Progenitor cell of endocrine pancreas (in vitro differentiated cells): ENCODE measurements at regions not wholly inside any gene's neighbourhood (a gene's known extent, or its start where the extent isn't known, plus 50 kb on each side); places are given as distances from the start of the nearest gene placed in this dataset.

Experiments used
- DNase-seq: peaks from one replicate; pipeline ENCODE4 v3.0.0; 2021; ENCODE audit warnings: low spot score; ENCODE audit not compliant: unreplicated experiment
- H3K27ac Mint-ChIP-seq: 2 replicates; pipeline ENCODE4 v1.8.0; 2021; ENCODE audit warnings: mild to moderate bottlenecking, moderate library complexity, mixed read lengths
- H3K27me3 Mint-ChIP-seq: 2 replicates; pipeline ENCODE4 v1.8.0; 2021; ENCODE audit warnings: mixed read lengths
- H3K36me3 Mint-ChIP-seq: 2 replicates; pipeline ENCODE4 v1.8.0; 2022; ENCODE audit warnings: mixed read lengths; ENCODE audit not compliant: insufficient read depth
- H3K4me1 Mint-ChIP-seq: 2 replicates; pipeline ENCODE4 v1.8.0; 2021; ENCODE audit warnings: low read depth, mixed read lengths
- H3K4me3 Mint-ChIP-seq: 2 replicates; pipeline ENCODE4 v1.8.0; 2021; ENCODE audit warnings: low read depth, mild to moderate bottlenecking, moderate library complexity, mixed read lengths
- H3K9me3 Mint-ChIP-seq: 2 replicates; pipeline ENCODE4 v1.8.0; 2021; ENCODE audit warnings: low read depth, mixed read lengths
- TF ChIP-seq, protein P1 (sequence below): fragments of 200-600 bp; sonication (generic); IDR thresholded peaks from one replicate; pipeline ENCODE4 v1.5.0; 2021; ENCODE audit warnings: antibody characterized with exemption, mild to moderate bottlenecking; ENCODE audit not compliant: unreplicated experiment

DNA sequence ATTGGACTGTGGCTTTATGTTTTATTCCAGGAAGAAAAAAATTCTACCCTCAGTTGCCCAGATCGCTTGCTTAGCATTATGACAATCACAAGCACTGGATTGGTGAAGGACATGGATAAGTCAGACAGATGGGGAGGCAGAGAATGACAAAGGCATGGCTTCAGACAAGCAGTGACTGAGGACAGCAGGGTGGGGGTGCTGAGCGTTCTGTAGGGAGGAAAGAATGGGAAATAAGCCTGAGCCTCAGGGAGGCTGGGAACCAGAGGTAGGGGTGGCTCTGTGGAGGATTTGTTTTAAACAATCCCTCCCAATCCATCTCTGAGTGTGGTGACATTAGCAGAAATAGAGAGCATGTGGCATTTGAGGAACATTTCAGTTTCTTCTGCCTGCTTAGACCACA is 896.9 kb downstream of the CCSER2 start:
- TF ChIP-seq, protein P1, sequence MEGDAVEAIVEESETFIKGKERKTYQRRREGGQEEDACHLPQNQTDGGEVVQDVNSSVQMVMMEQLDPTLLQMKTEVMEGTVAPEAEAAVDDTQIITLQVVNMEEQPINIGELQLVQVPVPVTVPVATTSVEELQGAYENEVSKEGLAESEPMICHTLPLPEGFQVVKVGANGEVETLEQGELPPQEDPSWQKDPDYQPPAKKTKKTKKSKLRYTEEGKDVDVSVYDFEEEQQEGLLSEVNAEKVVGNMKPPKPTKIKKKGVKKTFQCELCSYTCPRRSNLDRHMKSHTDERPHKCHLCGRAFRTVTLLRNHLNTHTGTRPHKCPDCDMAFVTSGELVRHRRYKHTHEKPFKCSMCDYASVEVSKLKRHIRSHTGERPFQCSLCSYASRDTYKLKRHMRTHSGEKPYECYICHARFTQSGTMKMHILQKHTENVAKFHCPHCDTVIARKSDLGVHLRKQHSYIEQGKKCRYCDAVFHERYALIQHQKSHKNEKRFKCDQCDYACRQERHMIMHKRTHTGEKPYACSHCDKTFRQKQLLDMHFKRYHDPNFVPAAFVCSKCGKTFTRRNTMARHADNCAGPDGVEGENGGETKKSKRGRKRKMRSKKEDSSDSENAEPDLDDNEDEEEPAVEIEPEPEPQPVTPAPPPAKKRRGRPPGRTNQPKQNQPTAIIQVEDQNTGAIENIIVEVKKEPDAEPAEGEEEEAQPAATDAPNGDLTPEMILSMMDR: no peak
- H3K27me3 Mint-ChIP-seq: peaks cover 12% of the 10 kb centered on the region
- peaks cover 10% of the 10 kb centered on the region for H3K4me1 Mint-ChIP-seq
- H3K9me3 Mint-ChIP-seq: peaks cover 7% of the 10 kb centered on the region
- no peak overlapping the region for H3K4me3 Mint-ChIP-seq
- H3K27ac Mint-ChIP-seq: no peak overlapping the region
- no peaks in the 10 kb centered on the region for H3K36me3 Mint-ChIP-seq
- no peak for DNase-seq

DNA sequence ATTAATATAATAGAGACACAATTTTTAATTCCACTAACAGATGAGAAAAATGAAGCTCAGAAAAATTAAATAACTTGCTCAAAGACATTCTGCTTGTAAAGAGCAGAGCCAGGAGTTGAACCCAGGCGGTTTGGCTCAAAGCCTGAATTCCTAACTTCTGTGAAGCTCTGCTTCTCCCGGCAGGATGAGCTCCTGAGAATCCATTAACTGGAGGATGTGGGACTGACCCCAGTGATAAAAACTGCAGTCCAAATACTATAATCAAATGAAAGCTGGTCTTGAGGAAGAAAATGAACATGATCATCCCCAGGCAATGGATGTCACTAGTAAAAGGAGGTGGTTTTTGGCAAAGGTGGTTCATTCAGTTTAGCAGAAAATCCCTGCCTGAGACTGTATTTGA is 898.2 kb downstream of the CCSER2 start:
- TF ChIP-seq, protein P1: no peak
- no peaks in the 10 kb centered on the region for H3K36me3 Mint-ChIP-seq
- peaks cover 10% of the 10 kb centered on the region for H3K4me1 Mint-ChIP-seq
- no peak for DNase-seq
- peaks cover 12% of the 10 kb centered on the region for H3K27me3 Mint-ChIP-seq
- H3K9me3 Mint-ChIP-seq: no peaks in the 10 kb centered on the region
- H3K4me3 Mint-ChIP-seq: no peak overlapping the region
- H3K27ac Mint-ChIP-seq: no peak overlapping the region

DNA sequence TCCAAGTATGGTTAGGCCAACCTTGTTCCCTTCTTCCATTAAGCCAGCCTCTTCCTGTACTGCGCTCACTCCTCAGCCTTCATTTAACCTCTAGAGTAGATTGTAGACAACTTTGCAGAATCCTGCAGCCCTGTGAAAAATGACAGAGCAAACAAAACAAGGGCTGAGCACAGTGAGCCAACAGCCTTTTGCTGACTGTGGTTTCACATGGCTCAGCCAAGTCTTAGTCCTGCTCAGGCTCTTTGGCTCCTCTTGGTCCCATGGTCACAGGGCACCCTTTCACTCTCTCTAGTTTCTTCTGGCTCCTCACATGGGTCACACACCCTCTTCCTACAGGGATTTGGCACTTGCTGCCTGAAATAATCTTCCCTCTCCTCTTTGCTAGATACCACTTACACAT is 900.3 kb downstream of the CCSER2 start:
- TF ChIP-seq, protein P1: no peak
- peaks cover 7% of the 10 kb centered on the region for H3K27me3 Mint-ChIP-seq
- no peak for DNase-seq
- H3K4me1 Mint-ChIP-seq: peaks cover 7% of the 10 kb centered on the region
- no peak overlapping the region for H3K4me3 Mint-ChIP-seq
- no peaks in the 10 kb centered on the region for H3K9me3 Mint-ChIP-seq
- H3K27ac Mint-ChIP-seq: no peak overlapping the region
- H3K36me3 Mint-ChIP-seq: no peaks in the 10 kb centered on the region

DNA sequence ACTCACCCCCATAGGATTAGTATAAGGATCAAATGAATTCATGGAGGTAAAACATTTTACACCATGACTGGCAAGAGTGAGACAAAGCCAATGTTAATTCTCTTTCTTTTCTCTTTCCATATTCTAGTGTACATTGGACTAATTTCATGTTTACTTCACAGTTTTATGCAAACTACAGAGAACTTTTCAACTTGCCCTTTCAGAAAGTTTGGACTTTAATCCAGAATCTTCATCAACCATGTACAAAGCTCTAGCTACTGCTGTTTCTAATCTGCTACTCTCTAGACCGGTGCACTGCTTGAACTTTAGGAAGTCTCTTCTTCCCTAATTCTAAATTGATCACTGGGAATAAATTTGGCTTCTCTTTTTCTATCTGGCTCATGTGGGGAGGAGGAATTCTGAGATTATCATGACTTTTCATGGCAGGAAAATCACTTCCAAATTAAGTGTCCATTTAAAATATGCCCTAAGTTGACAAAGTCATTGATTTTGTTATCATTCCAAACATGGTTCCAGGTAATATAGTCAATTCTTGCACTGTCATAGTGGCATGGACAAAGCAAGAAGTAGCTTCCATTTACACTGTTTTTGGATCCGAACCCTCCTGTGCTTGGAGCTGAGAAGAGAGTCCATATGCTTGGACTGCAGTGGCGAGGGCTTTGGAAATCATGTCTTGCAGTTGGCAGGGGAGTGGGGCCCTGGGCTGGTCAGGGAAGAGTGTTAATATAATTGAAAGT is 903.3 kb downstream of the CCSER2 start:
- H3K27ac Mint-ChIP-seq: no peak overlapping the region
- no peaks in the 10 kb centered on the region for H3K36me3 Mint-ChIP-seq
- TF ChIP-seq, protein P1: no peak
- peaks cover 7% of the 10 kb centered on the region for H3K4me1 Mint-ChIP-seq
- H3K4me3 Mint-ChIP-seq: no peak overlapping the region
- no peak for DNase-seq
- no peaks in the 10 kb centered on the region for H3K9me3 Mint-ChIP-seq
- H3K27me3 Mint-ChIP-seq: peaks cover 4% of the 10 kb centered on the region

DNA sequence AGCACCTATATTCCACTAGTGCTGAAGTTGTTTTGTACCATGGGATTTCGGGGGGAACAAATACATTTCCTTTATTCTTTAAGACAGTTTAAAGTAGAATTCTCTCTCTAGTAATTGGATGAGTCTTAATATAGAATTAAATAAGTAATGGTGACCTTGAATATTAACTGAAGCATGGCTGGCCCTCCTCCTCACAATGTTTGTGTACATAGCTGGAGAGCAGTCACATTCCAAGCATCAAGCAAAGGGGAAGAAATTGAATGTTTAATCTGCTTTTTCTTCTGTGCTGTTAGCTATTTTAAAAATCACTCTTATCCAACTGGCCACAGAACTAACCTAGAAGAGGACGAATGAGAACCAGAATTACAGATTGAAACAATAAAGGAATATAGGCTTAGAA is 906.9 kb downstream of the CCSER2 start:
- no peaks in the 10 kb centered on the region for H3K36me3 Mint-ChIP-seq
- DNase-seq: no peak
- TF ChIP-seq, protein P1: no peak
- H3K27me3 Mint-ChIP-seq: peaks cover 10% of the 10 kb centered on the region
- no peak overlapping the region for H3K27ac Mint-ChIP-seq
- H3K9me3 Mint-ChIP-seq: no peaks in the 10 kb centered on the region
- no peak overlapping the region for H3K4me3 Mint-ChIP-seq
- H3K4me1 Mint-ChIP-seq: peaks cover 1% of the 10 kb centered on the region
